ENCODE measurements at regions not wholly inside any gene's neighbourhood (a gene's known extent, or its start where the extent isn't known, plus 50 kb on each side); places are given as distances from the start of the nearest gene placed in this dataset.

- TF ChIP-seq POLR2A (IDR thresholded peaks at IDR 0.05) (no peak), CTCF (IDR thresholded peaks at IDR 0.05) (no peak)
Measured at GRCh38 chr2:53498210-53498609, 269.4 kb upstream of the CHAC2 start.

All from lower leg skin (tissue), 3 donors.